ENCODE measurements at regions not wholly inside any gene's neighbourhood (a gene's known extent, or its start where the extent isn't known, plus 50 kb on each side); places are given as distances from the start of the nearest gene placed in this dataset.

DNA sequence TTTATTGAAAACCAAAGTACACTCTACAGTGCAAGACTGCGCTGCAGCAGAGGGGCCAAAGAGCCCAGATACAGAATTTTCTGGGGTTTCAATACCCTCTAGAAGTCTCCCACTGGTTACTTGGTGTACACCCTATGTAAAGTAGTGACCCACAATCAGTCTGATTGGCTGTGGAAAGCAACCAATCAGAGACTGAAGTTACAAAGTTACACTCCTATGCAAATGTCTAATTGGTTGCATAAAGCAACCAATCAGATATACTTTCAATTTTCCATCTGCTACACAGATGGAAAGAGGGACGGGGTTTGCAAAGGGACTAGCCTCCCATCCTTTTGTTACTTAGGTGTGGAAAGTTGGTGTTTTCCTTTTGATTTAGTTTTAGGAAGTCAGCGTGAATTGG, 198.9 kb upstream of the SH3BP4 start:
- Histone ChIP-seq H3K4me1 (ENCODE audit: insufficient read depth, low read length) (no peaks in the 10 kb centered on the region), H3K36me3 (ENCODE audit: insufficient read depth, low read depth, low read length) (no peaks in the 10 kb centered on the region), H3K9ac (ENCODE audit: low read depth, low read length) (no peak overlapping the region), H3K4me3 (ENCODE audit: low read length) (no peak overlapping the region), H3K27me3 (ENCODE audit: insufficient read depth, low read length) (no peaks in the 10 kb centered on the region), H3K27ac (ENCODE audit: low read length) (no peak overlapping the region), H3K9me3 (ENCODE audit: insufficient read depth, low read depth, low read length) (no peaks in the 10 kb centered on the region)

- no peak overlapping the region for H3K27ac ChIP-seq (ENCODE audit: low read length)
- H3K4me1 ChIP-seq (ENCODE audit: insufficient read depth, low read length) = no peaks in the 10 kb centered on the region
- no peak overlapping the region for H3K9ac ChIP-seq (ENCODE audit: low read depth, low read length)
- no peak overlapping the region for H3K4me3 ChIP-seq (ENCODE audit: low read length)
- H3K9me3 ChIP-seq (ENCODE audit: insufficient read depth, low read depth, low read length) = no peaks in the 10 kb centered on the region
- H3K27me3 ChIP-seq (ENCODE audit: insufficient read depth, low read length) = no peaks in the 10 kb centered on the region
- H3K36me3 ChIP-seq (ENCODE audit: insufficient read depth, low read depth, low read length) = no peaks in the 10 kb centered on the region
Observed at GRCh38 chr2:234751275-234751973, 200.4 kb upstream of the SH3BP4 start.

DNA sequence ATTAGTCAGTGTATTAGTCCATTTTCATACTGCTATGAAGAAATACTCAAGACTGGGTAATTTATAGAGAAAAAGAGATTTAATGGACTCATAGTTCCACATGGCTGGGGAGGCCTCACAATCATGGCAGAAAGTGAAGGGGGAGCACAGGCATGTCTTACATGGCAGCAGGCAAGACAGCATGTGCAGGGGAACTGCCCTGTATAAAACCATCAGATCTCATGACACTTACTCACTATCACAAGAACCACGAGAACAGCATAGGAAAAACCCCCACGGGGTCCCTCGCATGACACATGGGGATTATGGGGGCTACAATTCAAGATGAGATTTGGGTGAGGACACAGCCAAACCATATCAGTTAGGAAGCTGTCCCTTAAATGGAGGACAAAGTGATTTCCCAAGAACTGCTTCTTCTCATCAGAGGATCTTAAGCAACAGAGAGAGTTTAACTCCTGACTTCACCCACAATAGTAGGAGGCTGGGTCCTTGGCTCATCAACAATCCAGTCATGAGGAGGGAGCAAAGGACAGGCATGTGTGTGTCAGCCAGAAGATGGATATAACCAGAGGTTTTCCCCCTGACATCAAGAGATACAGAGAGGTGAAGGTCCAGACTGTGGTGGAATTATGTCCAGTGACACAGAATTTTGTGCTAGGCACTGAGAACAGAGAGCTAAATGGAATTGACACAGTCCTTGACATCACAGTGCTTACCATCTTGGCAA, 203.8 kb upstream of the SH3BP4 start:
- H3K27ac ChIP-seq (ENCODE audit: low read length) = no peak overlapping the region
- no peak overlapping the region for H3K9ac ChIP-seq (ENCODE audit: low read depth, low read length)
- no peaks in the 10 kb centered on the region for H3K9me3 ChIP-seq (ENCODE audit: insufficient read depth, low read depth, low read length)
- no peaks in the 10 kb centered on the region for H3K36me3 ChIP-seq (ENCODE audit: insufficient read depth, low read depth, low read length)
- H3K4me1 ChIP-seq (ENCODE audit: insufficient read depth, low read length) = no peaks in the 10 kb centered on the region
- no peaks in the 10 kb centered on the region for H3K27me3 ChIP-seq (ENCODE audit: insufficient read depth, low read length)
- H3K4me3 ChIP-seq (ENCODE audit: low read length) = no peak overlapping the region

- H3K27me3 ChIP-seq (ENCODE audit: insufficient read depth, low read length) = no peaks in the 10 kb centered on the region
- no peak overlapping the region for H3K9ac ChIP-seq (ENCODE audit: low read depth, low read length)
Observed at GRCh38 chr2:234747032-234747431, 204.8 kb upstream of the SH3BP4 start.

GRCh38 chr2:234745347-234745746, 206.5 kb upstream of the SH3BP4 start:
- Histone ChIP-seq H3K9ac (ENCODE audit: low read depth, low read length) (no peak overlapping the region), H3K27me3 (ENCODE audit: insufficient read depth, low read length) (no peaks in the 10 kb centered on the region), H3K4me1 (ENCODE audit: insufficient read depth, low read length) (no peaks in the 10 kb centered on the region), H3K27ac (ENCODE audit: low read length) (no peak overlapping the region), H3K4me3 (ENCODE audit: low read length) (no peak overlapping the region), H3K9me3 (ENCODE audit: insufficient read depth, low read depth, low read length) (0 out of 2 replicates have a peak, but pooled peaks cover 3% of the 10 kb centered on the region), H3K36me3 (ENCODE audit: insufficient read depth, low read depth, low read length) (no peaks in the 10 kb centered on the region)

More at GRCh38 chr2:234747032-234747431, 204.8 kb upstream of the SH3BP4 start:
- H3K4me1 ChIP-seq (ENCODE audit: insufficient read depth, low read length) = no peaks in the 10 kb centered on the region
- H3K36me3 ChIP-seq (ENCODE audit: insufficient read depth, low read depth, low read length) = no peaks in the 10 kb centered on the region
- no peak overlapping the region for H3K27ac ChIP-seq (ENCODE audit: low read length)
- H3K4me3 ChIP-seq (ENCODE audit: low read length) = no peak overlapping the region
- H3K9me3 ChIP-seq (ENCODE audit: insufficient read depth, low read depth, low read length) = 0 out of 2 replicates have a peak, but pooled peaks cover 2% of the 10 kb centered on the region

DNA sequence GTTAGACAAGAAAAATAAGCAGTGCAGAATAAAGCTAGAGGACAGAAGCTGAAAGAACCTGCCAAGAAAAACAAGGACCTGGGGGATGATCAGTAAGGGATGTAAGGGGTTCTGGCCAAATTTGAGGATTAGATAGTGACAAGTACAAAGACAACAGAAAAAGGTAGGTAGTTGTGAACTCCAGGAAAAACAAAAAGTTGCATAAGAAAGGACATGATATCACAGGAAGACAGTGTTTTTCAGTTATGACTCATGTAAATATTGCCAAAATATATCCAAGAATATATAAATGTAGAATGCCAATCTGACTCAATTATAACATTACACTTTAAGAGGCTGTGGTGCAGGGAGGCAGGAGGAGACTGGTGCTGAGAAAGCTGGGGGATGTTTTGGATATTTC, 209.8 kb upstream of the SH3BP4 start:
- Histone ChIP-seq H3K9ac (ENCODE audit: low read depth, low read length) (no peak overlapping the region), H3K27ac (ENCODE audit: low read length) (no peak overlapping the region), H3K9me3 (ENCODE audit: insufficient read depth, low read depth, low read length) (0 out of 2 replicates have a peak, but pooled peaks cover 3% of the 10 kb centered on the region), H3K4me3 (ENCODE audit: low read length) (no peak overlapping the region), H3K36me3 (ENCODE audit: insufficient read depth, low read depth, low read length) (no peaks in the 10 kb centered on the region), H3K27me3 (ENCODE audit: insufficient read depth, low read length) (no peaks in the 10 kb centered on the region), H3K4me1 (ENCODE audit: insufficient read depth, low read length) (no peaks in the 10 kb centered on the region)

DNA sequence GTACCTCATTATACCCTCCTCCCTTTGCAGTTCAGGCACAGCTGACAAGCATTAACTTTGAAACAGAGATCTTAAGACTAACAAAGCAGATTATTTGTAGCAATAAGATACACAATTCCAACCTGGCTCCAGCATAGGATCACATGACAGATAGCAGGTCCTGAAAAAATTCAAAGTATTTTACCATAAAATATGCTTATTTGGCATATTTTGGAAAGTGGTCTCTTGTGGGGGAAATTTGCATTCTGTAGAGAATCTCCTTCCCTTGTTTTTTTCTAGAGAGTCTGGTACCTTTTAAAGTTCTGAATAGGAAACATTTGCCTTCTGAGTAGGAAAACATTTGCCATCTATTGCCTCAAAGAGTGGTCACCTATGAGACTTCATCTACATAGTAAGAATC, 212.8 kb upstream of the SH3BP4 start:
- Histone ChIP-seq H3K4me3 (ENCODE audit: low read length) (no peak overlapping the region), H3K36me3 (ENCODE audit: insufficient read depth, low read depth, low read length) (no peaks in the 10 kb centered on the region)

GRCh38 chr2:234735829-234736228, 216.0 kb upstream of the SH3BP4 start:
- no peaks in the 10 kb centered on the region for H3K4me1 ChIP-seq (ENCODE audit: insufficient read depth, low read length)
- H3K27ac ChIP-seq (ENCODE audit: low read length) = no peak overlapping the region
- H3K9me3 ChIP-seq (ENCODE audit: insufficient read depth, low read depth, low read length) = peaks cover 9% of the 10 kb centered on the region
- H3K4me3 ChIP-seq (ENCODE audit: low read length) = no peak overlapping the region
- no peaks in the 10 kb centered on the region for H3K27me3 ChIP-seq (ENCODE audit: insufficient read depth, low read length)
- no peaks in the 10 kb centered on the region for H3K36me3 ChIP-seq (ENCODE audit: insufficient read depth, low read depth, low read length)
- H3K9ac ChIP-seq (ENCODE audit: low read depth, low read length) = no peak overlapping the region

More for the DNA sequence above, 212.8 kb upstream of the SH3BP4 start:
- no peaks in the 10 kb centered on the region for H3K27me3 ChIP-seq (ENCODE audit: insufficient read depth, low read length)
- H3K4me1 ChIP-seq (ENCODE audit: insufficient read depth, low read length) = no peaks in the 10 kb centered on the region
- H3K9ac ChIP-seq (ENCODE audit: low read depth, low read length) = no peak overlapping the region
- H3K9me3 ChIP-seq (ENCODE audit: insufficient read depth, low read depth, low read length) = peaks cover 12% of the 10 kb centered on the region
- H3K27ac ChIP-seq (ENCODE audit: low read length) = no peak overlapping the region

GRCh38 chr2:234733795-234734600, 217.8 kb upstream of the SH3BP4 start:
- Histone ChIP-seq H3K9ac (ENCODE audit: low read depth, low read length) (no peak overlapping the region), H3K4me1 (ENCODE audit: insufficient read depth, low read length) (peaks cover 3% of the 10 kb centered on the region; the same call in 1 of the 2 replicates), H3K27me3 (ENCODE audit: insufficient read depth, low read length) (no peaks in the 10 kb centered on the region), H3K4me3 (ENCODE audit: low read length) (no peak overlapping the region), H3K27ac (ENCODE audit: low read length) (no peak overlapping the region), H3K36me3 (ENCODE audit: insufficient read depth, low read depth, low read length) (no peaks in the 10 kb centered on the region), H3K9me3 (ENCODE audit: insufficient read depth, low read depth, low read length) (peaks cover 9% of the 10 kb centered on the region)

- no peaks in the 10 kb centered on the region for H3K27me3 ChIP-seq (ENCODE audit: insufficient read depth, low read length)
- no peak overlapping the region for H3K4me3 ChIP-seq (ENCODE audit: low read length)
- H3K36me3 ChIP-seq (ENCODE audit: insufficient read depth, low read depth, low read length) = no peaks in the 10 kb centered on the region
- H3K9me3 ChIP-seq (ENCODE audit: insufficient read depth, low read depth, low read length) = peaks cover 9% of the 10 kb centered on the region
- H3K9ac ChIP-seq (ENCODE audit: low read depth, low read length) = no peak overlapping the region
- H3K27ac ChIP-seq (ENCODE audit: low read length) = no peak overlapping the region
- H3K4me1 ChIP-seq (ENCODE audit: insufficient read depth, low read length) = peaks cover 3% of the 10 kb centered on the region; the same call in 1 of the 2 replicates
Observed at GRCh38 chr2:234733093-234733489, 218.7 kb upstream of the SH3BP4 start.

DNA sequence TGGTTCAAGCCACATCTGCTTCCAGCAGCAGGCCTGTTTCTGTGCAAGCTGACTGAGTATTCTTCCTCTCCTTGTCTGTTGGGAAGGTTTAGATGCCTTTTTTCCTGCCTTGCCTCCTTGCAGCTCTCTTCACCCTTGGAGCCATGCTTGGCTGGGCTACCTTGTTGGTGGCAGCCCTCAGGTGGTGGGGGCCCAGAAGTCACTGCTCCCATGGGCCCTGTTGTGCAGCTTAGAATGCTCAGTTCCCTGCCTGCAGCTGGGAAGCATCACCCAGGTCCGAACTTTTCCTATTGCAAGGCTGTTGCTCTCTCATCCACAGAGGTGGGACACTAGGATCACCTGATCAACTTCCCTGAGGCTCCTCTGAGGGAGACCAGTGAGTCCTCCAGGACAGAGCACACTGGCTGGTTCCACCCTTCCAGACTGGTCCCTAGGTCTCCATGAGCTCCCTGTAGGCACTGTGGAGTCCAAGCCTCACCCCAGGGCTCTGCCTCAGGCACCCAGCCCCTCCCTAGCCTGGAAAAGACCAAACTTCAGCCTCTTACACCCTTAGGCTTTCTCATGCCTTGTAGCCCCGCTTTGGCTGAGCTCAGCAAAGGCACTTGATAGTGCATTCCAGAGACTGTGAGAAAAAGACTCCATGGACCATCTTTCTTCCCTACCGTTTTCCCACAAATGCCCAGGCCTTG, 219.3 kb upstream of the SH3BP4 start:
- H3K9ac ChIP-seq (ENCODE audit: low read depth, low read length) = no peak overlapping the region
- no peak overlapping the region for H3K27ac ChIP-seq (ENCODE audit: low read length)
- peaks cover 3% of the 10 kb centered on the region; the same call in 1 of the 2 replicates for H3K4me1 ChIP-seq (ENCODE audit: insufficient read depth, low read length)
- H3K36me3 ChIP-seq (ENCODE audit: insufficient read depth, low read depth, low read length) = no peaks in the 10 kb centered on the region
- peaks cover 9% of the 10 kb centered on the region for H3K9me3 ChIP-seq (ENCODE audit: insufficient read depth, low read depth, low read length)
- no peaks in the 10 kb centered on the region for H3K27me3 ChIP-seq (ENCODE audit: insufficient read depth, low read length)
- H3K4me3 ChIP-seq (ENCODE audit: low read length) = no peak overlapping the region
